ENCODE measurements at regions not wholly inside any gene's neighbourhood (a gene's known extent, or its start where the extent isn't known, plus 50 kb on each side); places are given as distances from the start of the nearest gene placed in this dataset.

DNA sequence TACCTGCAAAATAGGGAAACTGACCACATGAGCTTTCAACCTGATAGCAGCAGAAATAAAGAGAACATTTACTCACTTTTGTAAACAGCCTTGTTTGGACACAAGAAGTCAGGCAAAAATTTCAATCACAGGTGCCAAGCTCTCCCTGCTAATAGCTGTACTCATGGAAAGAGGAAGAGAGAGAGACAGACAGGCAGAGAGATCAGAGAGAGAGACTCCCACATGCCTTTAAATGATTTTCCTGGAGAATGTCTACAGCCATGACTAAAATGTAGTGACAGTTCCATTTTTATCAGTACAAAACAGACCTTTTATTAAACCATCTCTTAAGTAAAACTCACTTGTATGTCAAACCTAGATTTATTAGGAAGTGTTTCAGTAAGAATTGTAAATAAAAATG is 752.9 kb downstream of the TRAM1L1 start:
- no peak for TF ChIP-seq ZFX (IDR thresholded peaks at IDR 0.05; ENCODE audit: borderline replicate concordance)
- TF ChIP-seq, protein P1, sequence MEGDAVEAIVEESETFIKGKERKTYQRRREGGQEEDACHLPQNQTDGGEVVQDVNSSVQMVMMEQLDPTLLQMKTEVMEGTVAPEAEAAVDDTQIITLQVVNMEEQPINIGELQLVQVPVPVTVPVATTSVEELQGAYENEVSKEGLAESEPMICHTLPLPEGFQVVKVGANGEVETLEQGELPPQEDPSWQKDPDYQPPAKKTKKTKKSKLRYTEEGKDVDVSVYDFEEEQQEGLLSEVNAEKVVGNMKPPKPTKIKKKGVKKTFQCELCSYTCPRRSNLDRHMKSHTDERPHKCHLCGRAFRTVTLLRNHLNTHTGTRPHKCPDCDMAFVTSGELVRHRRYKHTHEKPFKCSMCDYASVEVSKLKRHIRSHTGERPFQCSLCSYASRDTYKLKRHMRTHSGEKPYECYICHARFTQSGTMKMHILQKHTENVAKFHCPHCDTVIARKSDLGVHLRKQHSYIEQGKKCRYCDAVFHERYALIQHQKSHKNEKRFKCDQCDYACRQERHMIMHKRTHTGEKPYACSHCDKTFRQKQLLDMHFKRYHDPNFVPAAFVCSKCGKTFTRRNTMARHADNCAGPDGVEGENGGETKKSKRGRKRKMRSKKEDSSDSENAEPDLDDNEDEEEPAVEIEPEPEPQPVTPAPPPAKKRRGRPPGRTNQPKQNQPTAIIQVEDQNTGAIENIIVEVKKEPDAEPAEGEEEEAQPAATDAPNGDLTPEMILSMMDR (IDR thresholded peaks at IDR 0.05) = no peak
- no peak overlapping the region for H3K27ac ChIP-seq

DNA sequence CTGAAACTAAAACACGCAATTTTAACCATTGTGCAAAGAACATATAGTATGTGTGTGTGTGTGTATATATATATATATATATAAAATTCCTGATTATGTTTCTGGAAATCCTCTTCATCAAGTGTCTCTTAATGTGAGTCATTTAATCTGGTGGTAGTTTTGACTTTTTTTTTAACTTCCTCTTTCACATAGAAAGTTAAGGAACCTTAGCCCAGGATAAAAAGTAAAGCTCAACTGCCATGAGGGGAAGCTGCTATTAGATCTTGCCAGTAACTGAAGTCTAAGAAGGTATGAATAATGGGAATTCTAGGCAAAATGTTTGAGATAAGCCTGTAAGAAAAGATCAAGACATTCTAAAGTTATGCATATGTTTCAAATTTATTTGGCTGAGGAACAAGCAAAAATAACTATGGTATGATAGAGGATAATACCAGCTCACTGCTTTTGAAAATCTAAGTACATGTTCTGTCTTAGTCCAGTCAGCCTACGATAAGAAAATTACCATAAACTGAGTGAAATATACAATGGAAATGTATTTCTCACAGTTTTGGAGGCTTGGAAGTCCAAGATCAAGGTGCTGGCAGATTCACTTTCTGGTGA is 757.0 kb downstream of the TRAM1L1 start:
- no peak overlapping the region for H3K27ac ChIP-seq
- TF ChIP-seq, protein P1 (IDR thresholded peaks at IDR 0.05) = no peak
- TF ChIP-seq ZFX (IDR thresholded peaks at IDR 0.05; ENCODE audit: borderline replicate concordance) = no peak

DNA sequence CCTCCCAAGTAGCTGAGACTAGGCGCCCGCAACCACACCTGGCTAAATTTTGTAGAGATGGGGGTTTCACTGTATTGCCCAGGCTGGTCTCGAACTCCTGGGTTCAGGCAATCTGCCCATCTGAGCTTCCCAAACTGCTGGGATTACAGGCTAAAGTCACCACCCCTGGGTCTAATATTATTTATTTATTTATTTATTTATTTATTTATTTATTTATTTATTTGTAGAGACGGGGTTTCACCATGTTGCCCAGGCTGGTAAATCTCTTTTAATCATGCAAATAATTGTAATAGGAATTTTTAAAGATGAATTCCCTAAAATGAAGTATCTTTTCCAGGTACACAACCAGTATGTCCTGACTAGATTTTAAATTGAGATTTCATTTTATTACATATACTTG is 761.8 kb downstream of the TRAM1L1 start:
- no peak for TF ChIP-seq ZFX (IDR thresholded peaks at IDR 0.05; ENCODE audit: borderline replicate concordance)
- TF ChIP-seq, protein P1 (IDR thresholded peaks at IDR 0.05) = no peak
- H3K27ac ChIP-seq = no peak overlapping the region

DNA sequence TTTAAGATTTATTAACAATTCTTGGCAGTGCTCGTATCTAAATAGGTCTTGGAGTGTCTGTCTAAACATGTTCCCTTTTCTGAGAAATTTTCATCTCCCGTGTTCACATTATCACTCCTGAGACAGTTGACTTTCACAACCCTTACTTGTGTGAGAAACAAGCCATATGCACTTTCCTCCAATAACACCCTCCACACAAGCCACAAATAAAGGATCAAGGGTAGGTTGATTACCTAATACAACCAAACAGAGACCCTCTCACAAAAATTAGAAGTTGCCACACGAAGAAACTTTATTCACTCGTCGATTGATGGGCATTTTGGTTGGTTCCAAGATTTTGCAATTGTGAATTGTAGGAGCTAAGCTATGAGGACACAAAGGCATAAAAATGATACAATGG is 763.9 kb downstream of the TRAM1L1 start:
- no peak for TF ChIP-seq ZFX (IDR thresholded peaks at IDR 0.05; ENCODE audit: borderline replicate concordance)
- TF ChIP-seq, protein P1 (IDR thresholded peaks at IDR 0.05) = no peak
- no peak overlapping the region for H3K27ac ChIP-seq

DNA sequence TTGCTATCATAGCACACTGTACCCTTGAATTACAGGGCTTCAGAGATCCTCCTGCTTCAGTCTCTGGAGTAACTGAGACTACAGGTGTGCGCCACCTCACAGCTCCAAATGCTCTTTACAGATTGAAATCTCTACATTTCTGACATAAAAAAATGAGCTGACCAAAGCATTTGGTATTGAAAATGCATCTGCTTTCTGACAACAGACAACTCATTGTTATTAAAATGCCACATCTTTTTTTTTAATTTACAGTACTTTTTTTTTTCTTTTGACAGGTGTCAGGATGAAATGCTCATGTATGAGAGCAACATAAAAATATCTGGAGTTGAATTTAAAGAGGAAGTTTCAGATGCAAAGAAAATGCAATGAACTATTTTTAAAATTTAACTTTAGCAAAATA is 764.5 kb downstream of the TRAM1L1 start:
- TF ChIP-seq ZFX (IDR thresholded peaks at IDR 0.05; ENCODE audit: borderline replicate concordance) = no peak
- TF ChIP-seq, protein P1 (IDR thresholded peaks at IDR 0.05) = no peak
- no peak overlapping the region for H3K27ac ChIP-seq

DNA sequence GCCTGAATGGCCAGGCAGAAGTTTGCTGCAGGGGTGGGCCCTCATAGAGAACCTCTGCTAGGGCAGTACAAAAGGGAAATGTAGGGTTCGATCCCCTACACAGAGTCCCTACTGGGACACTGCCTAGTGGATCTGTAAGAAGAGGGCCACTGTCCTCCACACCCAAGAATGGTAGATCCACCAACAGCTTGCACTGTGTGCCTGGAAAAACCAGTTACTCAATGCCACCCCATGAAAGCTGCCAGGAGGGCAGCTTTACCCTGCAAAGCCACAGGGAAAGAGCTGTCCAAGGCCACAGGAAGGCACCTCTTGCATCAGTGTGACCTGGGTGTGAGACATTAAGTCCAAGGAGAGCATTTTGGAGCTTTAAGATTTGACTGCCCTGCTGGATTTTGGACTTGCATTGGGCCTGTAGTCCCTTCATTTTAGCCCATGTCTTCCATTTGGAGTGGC is 781.6 kb downstream of the TRAM1L1 start:
- TF ChIP-seq, protein P1 (IDR thresholded peaks at IDR 0.05) = no peak
- TF ChIP-seq ZFX (IDR thresholded peaks at IDR 0.05; ENCODE audit: borderline replicate concordance) = no peak
- H3K27ac ChIP-seq = no peak overlapping the region

DNA sequence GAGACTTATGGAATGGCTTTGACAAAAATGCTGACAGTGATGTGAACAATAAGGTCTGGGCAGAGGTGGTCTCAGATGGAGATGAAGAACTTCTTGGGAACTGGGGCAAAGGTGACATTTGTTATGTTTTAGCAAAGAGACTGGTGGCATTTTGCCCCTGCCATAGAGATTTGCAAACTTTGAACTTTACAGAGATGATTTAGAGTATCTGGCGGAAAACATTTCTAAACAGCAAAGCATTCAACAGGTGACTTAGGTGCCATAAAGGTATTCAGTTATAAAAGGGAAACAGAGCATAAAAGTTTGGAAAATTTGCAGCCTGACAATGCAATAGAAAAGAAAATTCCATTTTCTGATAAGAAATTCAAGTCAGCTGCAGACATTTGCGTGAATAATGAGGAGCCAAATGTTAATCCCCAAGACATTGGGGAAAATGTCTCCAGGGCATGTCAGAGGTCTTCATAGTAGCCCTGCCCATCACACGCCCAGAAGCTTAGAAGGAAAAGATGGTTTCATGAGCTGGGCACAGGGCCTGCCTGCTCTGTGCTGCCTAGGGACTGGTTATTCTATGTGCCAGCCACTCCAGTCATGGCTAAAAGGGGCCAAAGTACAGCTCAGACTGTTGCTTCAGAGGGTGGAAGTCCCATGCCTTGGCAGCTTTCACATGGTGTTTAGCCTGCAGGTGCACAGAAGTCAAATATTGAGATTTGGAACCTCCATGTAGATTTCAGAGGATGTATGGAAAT is 782.2 kb downstream of the TRAM1L1 start:
- TF ChIP-seq, protein P1 (IDR thresholded peaks at IDR 0.05) = no peak
- TF ChIP-seq ZFX (IDR thresholded peaks at IDR 0.05; ENCODE audit: borderline replicate concordance) = no peak

More for the DNA sequence above, 782.2 kb downstream of the TRAM1L1 start:
- H3K27ac ChIP-seq = no peak overlapping the region

Data from 22Rv1 (cell line).